ENCODE measurements at regions not wholly inside any gene's neighbourhood (a gene's known extent, or its start where the extent isn't known, plus 50 kb on each side); places are given as distances from the start of the nearest gene placed in this dataset.
A peak's percentile ranks its signal among the peaks of the same experiment; 100 is the strongest.

GRCh38 chr6:47162231-47162630, 120.1 kb upstream of the ADGRF1 start:
- Histone ChIP-seq H4K20me1 (ENCODE audit: low read length) (no peaks in the 10 kb centered on the region), H3K9me2 (replicated peaks; ENCODE audit: low read length) (no peaks in the 10 kb centered on the region), H3K4me2 (ENCODE audit: low read length) (peak overlapping the region; percentile 38), H3F3A (ENCODE audit: low read length, unreplicated experiment) (peaks cover 10% of the 10 kb centered on the region), H2AFZ (ENCODE audit: low read length) (no peak overlapping the region), H3K27ac (ENCODE audit: low read length) (peak overlapping the region; percentile 77), H3K27me3 (ENCODE audit: low read length) (no peaks in the 10 kb centered on the region), H3K36me3 (ENCODE audit: low read depth, low read length) (no peaks in the 10 kb centered on the region; the same call in 1 of the 2 replicates), H3K4me3 (ENCODE audit: low read length) (no peak overlapping the region), H3K4me1 (ENCODE audit: insufficient read depth, low read length) (peaks cover 42% of the 10 kb centered on the region), H3K9me3 (ENCODE audit: low read length) (no peaks in the 10 kb centered on the region), H3K79me2 (ENCODE audit: low read length) (no peaks in the 10 kb centered on the region), H3K9ac (ENCODE audit: low read length) (0 out of 2 replicates have a peak overlapping the region, but pooled peaks have one; percentile 6)
- intact Hi-C loops (cut with micrococcal nuclease), result loop anchor here (10.0 kb wide), 1 partner anchor 143 kb away; the partner anchor contains the start of gene TNFRSF21
- DNase-seq (peak; percentile 41), ATAC-seq (no peak)
- TF ChIP-seq EZH2 (IDR thresholded peaks at IDR 0.05; ENCODE audit: low read length, unreplicated experiment) (no peak), CTCF (conservative IDR thresholded peaks at IDR 0.05; ENCODE audit: low read depth, low read length) (no peak), EZH2phosphoT487 (IDR thresholded peaks at IDR 0.05; ENCODE audit: borderline replicate concordance, low read length) (no peak)
- ChIA-PET CTCF (no interaction called here), POLR2A (ENCODE audit: unreplicated experiment) (no interaction called here)
- BruUV-seq (replicated peaks), result no TSS peak

- Histone ChIP-seq H3K27ac (ENCODE audit: low read length) (peak overlapping the region; percentile 77), H2AFZ (ENCODE audit: low read length) (no peak overlapping the region), H3F3A (ENCODE audit: low read length, unreplicated experiment) (peaks cover 10% of the 10 kb centered on the region), H3K79me2 (ENCODE audit: low read length) (no peaks in the 10 kb centered on the region), H3K4me2 (ENCODE audit: low read length) (peak overlapping the region; percentile 48), H3K4me3 (ENCODE audit: low read length) (no peak overlapping the region), H3K9me2 (replicated peaks; ENCODE audit: low read length) (no peaks in the 10 kb centered on the region), H3K9me3 (ENCODE audit: low read length) (no peaks in the 10 kb centered on the region), H3K9ac (ENCODE audit: low read length) (peak overlapping the region; percentile 16; the same call in 1 of the 2 replicates), H3K27me3 (ENCODE audit: low read length) (no peaks in the 10 kb centered on the region), H3K4me1 (ENCODE audit: insufficient read depth, low read length) (peaks cover 37% of the 10 kb centered on the region), H3K36me3 (ENCODE audit: low read depth, low read length) (no peaks in the 10 kb centered on the region; the same call in 1 of the 2 replicates), H4K20me1 (ENCODE audit: low read length) (no peaks in the 10 kb centered on the region)
- BruUV-seq (replicated peaks), result no TSS peak
- TF ChIP-seq EZH2 (IDR thresholded peaks at IDR 0.05; ENCODE audit: low read length, unreplicated experiment), result no peak
- no peak for TF ChIP-seq EZH2phosphoT487 (IDR thresholded peaks at IDR 0.05; ENCODE audit: borderline replicate concordance, low read length)
- TF ChIP-seq CTCF (conservative IDR thresholded peaks at IDR 0.05; ENCODE audit: low read depth, low read length), result no peak
- peak; percentile 96 for DNase-seq
- ATAC-seq, result peak; percentile 99
- CTCF ChIA-PET, result interaction anchor here (0.6 to 1.1 kb wide), 2 partner anchors 19 to 25 kb away, joined by 3 read pairs; no protein-coding TSS in a partner anchor
- intact Hi-C loops (cut with micrococcal nuclease), result loop anchor here (1.0 to 10.0 kb wide), 2 partner anchors 26 to 144 kb away; partner anchors contain the start of gene TNFRSF21
- POLR2A ChIA-PET (ENCODE audit: unreplicated experiment), result no interaction called here
These were observed 119.1 kb upstream of the ADGRF1 start for GRCh38 chr6:47161176-47161687.

GRCh38 chr6:47160702-47161101, 118.6 kb upstream of the ADGRF1 start:
- Histone ChIP-seq H3K27ac (ENCODE audit: low read length) (peak overlapping the region; percentile 77), H3K4me2 (ENCODE audit: low read length) (peak overlapping the region; percentile 48), H3K9me2 (replicated peaks; ENCODE audit: low read length) (no peaks in the 10 kb centered on the region), H4K20me1 (ENCODE audit: low read length) (no peaks in the 10 kb centered on the region), H3K4me1 (ENCODE audit: insufficient read depth, low read length) (peaks cover 37% of the 10 kb centered on the region), H3F3A (ENCODE audit: low read length, unreplicated experiment) (peaks cover 10% of the 10 kb centered on the region), H3K36me3 (ENCODE audit: low read depth, low read length) (no peaks in the 10 kb centered on the region; the same call in 1 of the 2 replicates), H3K79me2 (ENCODE audit: low read length) (no peaks in the 10 kb centered on the region), H3K9ac (ENCODE audit: low read length) (peak overlapping the region; percentile 16; the same call in 1 of the 2 replicates), H3K4me3 (ENCODE audit: low read length) (no peak overlapping the region), H3K9me3 (ENCODE audit: low read length) (no peaks in the 10 kb centered on the region), H2AFZ (ENCODE audit: low read length) (no peak overlapping the region), H3K27me3 (ENCODE audit: low read length) (no peaks in the 10 kb centered on the region)
- ATAC-seq, result peak; percentile 34
- ChIA-PET CTCF (interaction anchor here (0.6 to 1.1 kb wide), 2 partner anchors 20 to 25 kb away, joined by 3 read pairs; no protein-coding TSS in a partner anchor), POLR2A (ENCODE audit: unreplicated experiment) (no interaction called here)
- TSS peak; percentile 99 for BruUV-seq (replicated peaks)
- no peak for TF ChIP-seq EZH2phosphoT487 (IDR thresholded peaks at IDR 0.05; ENCODE audit: borderline replicate concordance, low read length)
- TF ChIP-seq EZH2 (IDR thresholded peaks at IDR 0.05; ENCODE audit: low read length, unreplicated experiment), result no peak
- no peak for TF ChIP-seq CTCF (conservative IDR thresholded peaks at IDR 0.05; ENCODE audit: low read depth, low read length)
- no peak for DNase-seq
- intact Hi-C loops (cut with micrococcal nuclease), result loop anchor here (1.0 to 10.0 kb wide), 2 partner anchors 25 to 144 kb away; partner anchors contain the start of gene TNFRSF21
